ENCODE measurements at regions not wholly inside any gene's neighbourhood (a gene's known extent, or its start where the extent isn't known, plus 50 kb on each side); places are given as distances from the start of the nearest gene placed in this dataset.
A peak's percentile ranks its signal among the peaks of the same experiment; 100 is the strongest.

DNA sequence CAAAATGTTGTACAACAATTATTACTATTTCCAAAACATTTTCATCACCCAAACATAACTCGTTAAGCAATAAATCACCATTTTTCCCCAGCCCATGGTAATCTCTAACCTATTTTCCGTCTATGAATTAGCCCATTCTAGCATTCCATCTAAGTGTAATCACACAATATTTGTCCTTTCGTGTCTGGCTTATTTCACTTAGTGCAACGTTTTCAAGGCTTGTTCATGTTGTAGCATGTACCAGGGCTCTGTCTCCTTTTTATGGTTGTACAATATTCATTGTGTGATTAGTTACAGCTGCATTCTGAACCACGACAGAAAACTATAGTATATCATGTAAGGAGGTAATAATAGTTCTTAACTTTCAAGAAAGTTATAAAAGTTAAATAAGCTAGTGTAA is 656.0 kb upstream of the HS3ST1 start:
- TF ChIP-seq ZFX (IDR thresholded peaks at IDR 0.05; ENCODE audit: borderline replicate concordance): no peak
- no peak for TF ChIP-seq CTCF (IDR thresholded peaks at IDR 0.05)
- H3K27ac ChIP-seq: no peak overlapping the region

GRCh38 chr4:12071316-12071715 is 642.6 kb upstream of the HS3ST1 start:
- no peak overlapping the region for H3K27ac ChIP-seq
- no peak for TF ChIP-seq ZFX (IDR thresholded peaks at IDR 0.05; ENCODE audit: borderline replicate concordance)
- no peak for TF ChIP-seq CTCF (IDR thresholded peaks at IDR 0.05)

DNA sequence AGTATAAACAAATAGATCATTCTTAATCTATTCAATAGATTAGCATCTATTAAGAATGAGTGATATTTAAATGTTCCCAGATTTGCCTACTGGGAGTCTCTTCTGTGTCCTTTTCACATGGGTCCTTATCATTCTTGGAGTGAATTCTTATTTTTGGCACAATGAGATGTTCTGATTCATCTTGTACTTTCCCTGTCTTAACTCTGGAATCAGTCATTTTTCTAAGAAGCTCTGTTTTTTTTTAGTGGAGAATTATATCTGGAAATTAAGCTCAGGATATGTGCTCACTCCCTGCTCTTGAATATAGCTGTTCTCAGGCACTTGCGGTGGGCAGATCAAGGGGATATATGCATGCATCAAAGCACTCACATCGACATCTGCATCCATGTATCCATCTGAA is 625.3 kb upstream of the HS3ST1 start:
- no peak overlapping the region for H3K27ac ChIP-seq
- no peak for TF ChIP-seq CTCF (IDR thresholded peaks at IDR 0.05)
- no peak for TF ChIP-seq ZFX (IDR thresholded peaks at IDR 0.05; ENCODE audit: borderline replicate concordance)

- H3K27ac ChIP-seq: no peak overlapping the region
- TF ChIP-seq CTCF (IDR thresholded peaks at IDR 0.05): no peak
Measured at GRCh38 chr4:12053556-12053955, 624.9 kb upstream of the HS3ST1 start.

- H3K27ac ChIP-seq: no peak overlapping the region
Measured at GRCh38 chr4:12050357-12050756, 621.7 kb upstream of the HS3ST1 start.

DNA sequence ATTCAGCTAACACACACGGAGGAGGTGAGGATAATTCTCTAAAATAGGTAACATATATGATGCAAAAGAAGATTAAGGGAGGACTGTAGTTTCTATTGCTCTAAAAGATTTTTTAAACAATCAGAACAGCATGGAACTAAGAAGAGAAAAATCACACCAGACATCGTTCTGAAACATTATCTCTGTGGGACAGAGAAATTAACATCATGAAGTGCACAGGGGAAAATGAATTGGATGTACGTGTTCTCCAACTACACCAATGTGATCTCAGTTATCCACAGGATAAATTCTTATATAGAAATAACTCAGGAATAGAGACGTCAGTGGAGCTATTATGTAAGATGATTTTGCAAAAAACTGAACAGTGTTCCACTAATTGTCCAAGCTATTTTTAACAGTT is 614.1 kb upstream of the HS3ST1 start:
- TF ChIP-seq ZFX (IDR thresholded peaks at IDR 0.05; ENCODE audit: borderline replicate concordance): no peak
- no peak for TF ChIP-seq CTCF (IDR thresholded peaks at IDR 0.05)
- H3K27ac ChIP-seq: no peak overlapping the region

More at GRCh38 chr4:12050357-12050756, 621.7 kb upstream of the HS3ST1 start:
- TF ChIP-seq ZFX (IDR thresholded peaks at IDR 0.05; ENCODE audit: borderline replicate concordance) (no peak), CTCF (IDR thresholded peaks at IDR 0.05) (no peak)

DNA sequence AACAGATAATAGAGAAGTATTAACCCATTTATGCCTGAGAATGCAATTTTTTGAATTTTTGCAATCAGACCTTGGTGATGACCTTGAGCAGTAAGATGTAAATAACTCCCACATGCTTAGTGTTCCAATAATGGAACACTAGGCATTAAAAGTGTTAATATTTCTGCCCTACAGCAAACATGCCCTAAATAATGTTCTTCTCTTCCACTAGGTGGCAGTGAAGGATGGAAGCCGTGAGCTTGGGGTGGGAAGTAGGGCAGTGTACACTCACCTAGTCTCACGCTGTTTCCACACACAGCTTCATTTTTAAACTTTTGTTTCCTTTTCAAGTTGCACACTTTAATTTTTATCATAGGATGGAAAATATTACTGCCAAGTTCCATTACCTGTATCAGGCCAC is 613.1 kb upstream of the HS3ST1 start:
- TF ChIP-seq ZFX (IDR thresholded peaks at IDR 0.05; ENCODE audit: borderline replicate concordance) (no peak), CTCF (IDR thresholded peaks at IDR 0.05) (peak; percentile 70)
- no peak overlapping the region for H3K27ac ChIP-seq
